GM23248 (cell line): ENCODE measurements at regions not wholly inside any gene's neighbourhood (a gene's known extent, or its start where the extent isn't known, plus 50 kb on each side); places are given as distances from the start of the nearest gene placed in this dataset.

Experiments
- DNase-seq: peaks from one replicate; pipeline ENCODE4 v3.0.0-alpha.2; 2015
- H2AFZ ChIP-seq: fragments of 200-600 bp; sonication (generic); 2 replicates; pipeline ENCODE4 v1.6.1; 2016; ENCODE audit warnings: antibody characterized with exemption
- H3F3A ChIP-seq: fragments of 200-600 bp; sonication (generic); 2 replicates; pipeline ENCODE4 v1.6.1; 2016; ENCODE audit warnings: mild to moderate bottlenecking, antibody characterized with exemption, mixed run types; ENCODE audit not compliant: insufficient read depth
- H3K27ac ChIP-seq: fragments of 200-600 bp; sonication (generic); 2 replicates; pipeline ENCODE4 v1.5.1; 2016; ENCODE audit warnings: mild to moderate bottlenecking
- H3K27me3 ChIP-seq: fragments of 200-600 bp; sonication (generic); replicated peaks from 2 replicates; pipeline ENCODE4 v1.6.1; 2016; ENCODE audit warnings: mild to moderate bottlenecking; ENCODE audit not compliant: insufficient read depth
- H3K36me3 ChIP-seq: fragments of 200-600 bp; sonication (generic); 2 replicates; pipeline ENCODE4 v1.6.1; 2016; ENCODE audit warnings: low read depth, mild to moderate bottlenecking
- H3K4me1 ChIP-seq: fragments of 200-600 bp; sonication (generic); 2 replicates; pipeline ENCODE4 v1.6.1; 2016; ENCODE audit warnings: mild to moderate bottlenecking; ENCODE audit not compliant: insufficient read depth
- H3K4me2 ChIP-seq: fragments of 200-600 bp; sonication (generic); one replicate; pipeline ENCODE4 v1.6.1; 2016; ENCODE audit warnings: mild to moderate bottlenecking; ENCODE audit not compliant: unreplicated experiment
- H3K4me3 ChIP-seq: fragments of 200-600 bp; sonication (generic); 2 replicates; pipeline ENCODE4 v1.5.1; 2016; ENCODE audit warnings: mild to moderate bottlenecking
- H3K79me2 ChIP-seq: fragments of 200-600 bp; sonication (generic); 2 replicates; pipeline ENCODE4 v1.6.1; 2016; ENCODE audit warnings: mild to moderate bottlenecking; ENCODE audit not compliant: insufficient read depth
- H3K9ac ChIP-seq: fragments of 200-600 bp; sonication (generic); 2 replicates; pipeline ENCODE4 v1.6.1; 2016; ENCODE audit warnings: mild to moderate bottlenecking
- H3K9me2 ChIP-seq: fragments of 200-600 bp; sonication (generic); 2 replicates; pipeline ENCODE4 v1.6.1; 2016; ENCODE audit warnings: mixed run types, mild to moderate bottlenecking, moderate library complexity; ENCODE audit not compliant: insufficient read depth
- H3K9me3 ChIP-seq: fragments of 200-600 bp; sonication (generic); one replicate; pipeline ENCODE4 v1.6.1; 2017; ENCODE audit warnings: low read depth
- H4K20me1 ChIP-seq: fragments of 200-600 bp; sonication (generic); 2 replicates; pipeline ENCODE4 v1.6.0; 2016; ENCODE audit not compliant: insufficient read depth
- EZH2 ChIP-seq: fragments of 200-600 bp; sonication (generic); IDR thresholded peaks from 2 replicates; pipeline ENCODE4 v1.6.1; 2018; ENCODE audit warnings: antibody characterized with exemption, mild to moderate bottlenecking; ENCODE audit not compliant: insufficient read depth, poor library complexity, severe bottlenecking
- EZH2phosphoT487 ChIP-seq: fragments of 200-600 bp; sonication (generic); IDR thresholded peaks from 2 replicates; pipeline ENCODE4 v1.6.1; 2018; ENCODE audit warnings: antibody characterized with exemption, moderate library complexity, mild to moderate bottlenecking, low read depth; ENCODE audit not compliant: insufficient read depth
- WGBS, 2 experiments: methylation state at CpG; one replicate each; pipeline ENCODE4 v1.1.6; 2015 to 2017; ENCODE audit warnings: low lambda C conversion rate in 2 of 2, low coverage in 1 of 2; ENCODE audit errors: missing lambda C conversion rate in 2 of 2; 5-methylcytosine and 5-hydroxymethylcytosine counted together
- in situ Hi-C: fragments of 300-500 bp; cut with MboI; formaldehyde crosslinking; loops from 2 replicates; pipeline ENCODE4 v1.15.0; 2020

DNA sequence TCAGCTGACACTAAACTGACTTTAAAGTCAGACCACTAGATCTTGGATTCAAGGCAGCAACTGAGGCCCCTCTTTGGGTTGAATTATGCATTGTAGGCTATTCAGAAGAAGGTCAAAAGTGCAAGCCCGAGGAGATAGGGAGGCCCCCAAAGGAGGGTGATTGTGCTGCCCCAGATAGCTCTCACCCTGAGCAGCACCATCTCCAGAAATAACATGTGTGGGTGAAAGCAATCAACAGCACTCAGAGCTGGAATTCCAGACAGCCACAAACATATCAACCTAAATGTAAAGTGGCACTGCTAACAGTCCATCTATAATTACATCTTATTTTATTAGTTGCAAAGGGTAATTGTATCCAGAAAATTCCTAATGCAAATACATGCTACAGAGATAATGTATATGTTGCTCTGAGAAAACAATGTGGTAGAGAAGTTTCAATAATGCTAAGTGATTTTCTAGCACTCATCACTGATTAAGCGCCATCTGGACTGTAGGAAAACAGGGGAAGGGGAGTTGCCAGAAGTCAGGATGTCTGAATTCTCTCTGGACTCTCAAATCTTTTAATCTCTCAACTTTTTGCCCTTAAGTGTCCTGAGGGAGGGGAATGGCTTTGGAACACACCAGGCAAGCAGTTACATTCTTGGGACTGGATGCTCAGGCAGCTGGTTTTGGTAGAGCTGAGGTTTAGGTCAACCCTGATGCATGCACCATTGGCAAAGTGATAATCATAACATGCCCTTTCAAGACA lies 61.8 kb upstream of the SFRP2 start:
- Histone ChIP-seq H3K9me3 (no peaks in the 10 kb centered on the region), H2AFZ (no peak overlapping the region), H3K27me3 (0 out of 2 replicates have a peak, but pooled peaks cover 5% of the 10 kb centered on the region), H3K4me2 (no peak overlapping the region), H4K20me1 (no peaks in the 10 kb centered on the region), H3K9ac (no peak overlapping the region), H3K27ac (no peak overlapping the region), H3K4me1 (no peaks in the 10 kb centered on the region), H3K9me2 (no peaks in the 10 kb centered on the region), H3K4me3 (no peak overlapping the region), H3F3A (no peaks in the 10 kb centered on the region), H3K79me2 (no peaks in the 10 kb centered on the region), H3K36me3 (no peaks in the 10 kb centered on the region)
- WGBS, 2 experiments = 21 to 30% methylated on average over 2 of the region's 2 CpGs
- in situ Hi-C loops = no loop called here
- no peak for TF ChIP-seq EZH2
- TF ChIP-seq EZH2phosphoT487 = no peak
- DNase-seq = no peak

- H3K79me2 ChIP-seq = no peaks in the 10 kb centered on the region
- H2AFZ ChIP-seq = no peak overlapping the region
- H3K4me3 ChIP-seq = no peak overlapping the region
- no peak overlapping the region for H3K4me2 ChIP-seq
- H3K36me3 ChIP-seq = no peaks in the 10 kb centered on the region
- H4K20me1 ChIP-seq = no peaks in the 10 kb centered on the region
- H3K9ac ChIP-seq = no peak overlapping the region
- no peaks in the 10 kb centered on the region for H3K27me3 ChIP-seq
- in situ Hi-C loops = no loop called here
- 20 to 43% methylated on average over 3 of the region's 3 CpGs for WGBS, 2 experiments
- H3K4me1 ChIP-seq = no peaks in the 10 kb centered on the region
- H3K9me3 ChIP-seq = no peaks in the 10 kb centered on the region
- TF ChIP-seq EZH2 (no peak), EZH2phosphoT487 (no peak)
- DNase-seq = no peak
- H3K27ac ChIP-seq = no peak overlapping the region
- H3K9me2 ChIP-seq = no peaks in the 10 kb centered on the region
- no peaks in the 10 kb centered on the region for H3F3A ChIP-seq
Measured at GRCh38 chr4:153844144-153844543, 55.3 kb upstream of the SFRP2 start.
